ENCODE measurements at regions not wholly inside any gene's neighbourhood (a gene's known extent, or its start where the extent isn't known, plus 50 kb on each side); places are given as distances from the start of the nearest gene placed in this dataset.
"Not testable (repeated sequence)": the region's sequence is repeated elsewhere in the genome, so short reads cannot be mapped to it uniquely, and the experiment has no call there.

DNA sequence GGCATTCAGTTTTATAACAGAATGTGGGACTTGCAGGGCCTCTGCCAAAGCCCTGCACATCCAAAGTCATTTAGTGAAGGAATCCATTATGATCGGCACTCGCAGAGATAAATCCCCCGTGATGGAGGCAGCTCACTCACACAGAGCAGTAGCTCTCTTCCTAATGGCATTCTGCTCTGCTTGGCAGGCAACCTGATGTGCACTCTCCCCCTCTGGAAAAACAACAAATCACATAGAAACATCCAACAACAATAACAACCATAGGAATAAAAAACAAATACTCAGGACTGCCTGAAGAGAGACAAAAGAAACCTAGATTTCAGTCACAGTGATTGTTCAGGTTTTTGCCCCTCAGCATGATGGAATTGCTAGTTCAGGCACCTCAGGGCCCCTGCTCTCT is 59.7 kb downstream of the NAA11 start:
- DNase-seq (ENCODE audit: low read depth in 4 of 4, low spot score in 3 of 4), result no peak

DNA sequence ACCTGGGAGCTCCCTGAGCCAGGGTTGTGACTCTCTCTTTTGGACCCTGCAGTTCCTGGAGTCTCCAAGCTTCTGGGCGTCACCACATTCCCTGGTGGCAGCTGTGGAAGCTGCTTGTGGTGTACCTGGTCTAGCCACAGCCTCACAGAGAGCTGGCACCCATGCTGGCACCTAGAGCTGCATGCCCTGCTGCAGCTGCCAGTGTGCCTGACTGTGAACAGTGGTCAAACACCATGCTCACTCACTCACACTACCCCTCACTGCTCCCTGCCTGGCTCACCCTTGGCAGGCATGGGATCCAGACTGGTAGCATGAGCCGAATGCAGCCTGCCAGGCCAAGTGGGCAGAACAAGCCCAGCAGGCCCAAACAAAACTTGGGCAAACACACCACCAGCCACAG is 66.6 kb downstream of the NAA11 start:
- no peak for DNase-seq (ENCODE audit: low read depth in 4 of 4, low spot score in 3 of 4)

DNA sequence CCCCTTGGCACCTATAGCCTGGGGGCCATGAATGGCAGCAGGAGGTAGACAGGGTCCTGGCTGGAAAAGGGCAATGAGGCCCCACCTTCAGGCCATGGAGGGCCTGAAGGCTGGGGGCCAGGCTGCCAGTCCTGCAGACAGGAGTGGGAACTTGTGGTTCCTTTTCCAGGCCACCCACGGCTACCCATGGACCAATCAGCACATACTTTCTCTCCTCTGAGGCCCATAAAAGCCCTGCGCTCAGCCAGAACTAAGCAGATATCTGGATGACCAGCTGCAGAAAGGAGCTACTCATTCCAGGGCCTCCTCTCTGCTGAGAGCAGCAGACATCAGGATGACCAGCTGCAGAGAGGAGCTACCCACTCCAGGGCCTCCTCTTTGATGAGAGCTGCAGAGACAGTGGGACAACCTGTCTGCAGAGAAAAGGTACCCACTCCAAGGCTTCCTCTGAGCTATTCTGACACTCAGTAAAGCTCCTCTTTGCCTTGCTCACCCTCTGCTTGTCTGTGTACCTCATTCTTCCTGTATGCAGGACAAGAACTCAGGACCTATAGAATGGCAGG is 67.2 kb downstream of the NAA11 start:
- DNase-seq (ENCODE audit: low read depth in 4 of 4, low spot score in 3 of 4), result no peak

DNA sequence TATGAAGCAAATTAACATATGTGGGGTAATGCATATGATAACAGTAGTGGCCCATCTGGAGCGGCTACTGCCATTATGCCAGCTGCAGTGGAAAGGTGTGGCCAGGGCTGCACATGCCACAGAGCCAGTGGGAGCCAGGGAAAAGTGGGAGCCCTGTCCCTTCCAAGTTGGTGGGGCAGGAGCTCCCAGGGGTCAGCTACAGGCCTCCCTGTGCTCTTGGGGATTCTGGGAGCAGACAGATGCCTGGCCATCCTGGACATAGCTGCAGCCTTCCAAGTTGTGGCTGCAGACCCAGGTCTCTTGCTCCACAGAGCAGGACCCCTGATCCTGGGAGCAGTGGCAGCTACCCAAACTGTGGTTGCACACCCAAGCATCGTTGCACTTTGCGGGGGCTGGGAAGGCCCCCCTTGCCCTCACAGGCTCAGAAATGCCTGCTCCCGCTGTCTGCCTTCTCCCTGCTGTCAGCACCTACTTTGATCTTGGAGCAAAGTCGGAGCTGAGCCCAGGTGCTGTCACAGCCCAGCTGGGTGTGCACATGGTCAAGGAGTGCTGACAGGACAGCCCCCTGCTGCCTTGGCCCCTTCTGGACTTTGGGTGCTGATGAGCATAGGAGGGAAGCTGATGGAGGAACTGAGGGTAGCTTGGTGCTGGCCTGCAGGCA is 67.8 kb downstream of the NAA11 start:
- no peak for DNase-seq (ENCODE audit: low read depth in 4 of 4, low spot score in 3 of 4)

DNA sequence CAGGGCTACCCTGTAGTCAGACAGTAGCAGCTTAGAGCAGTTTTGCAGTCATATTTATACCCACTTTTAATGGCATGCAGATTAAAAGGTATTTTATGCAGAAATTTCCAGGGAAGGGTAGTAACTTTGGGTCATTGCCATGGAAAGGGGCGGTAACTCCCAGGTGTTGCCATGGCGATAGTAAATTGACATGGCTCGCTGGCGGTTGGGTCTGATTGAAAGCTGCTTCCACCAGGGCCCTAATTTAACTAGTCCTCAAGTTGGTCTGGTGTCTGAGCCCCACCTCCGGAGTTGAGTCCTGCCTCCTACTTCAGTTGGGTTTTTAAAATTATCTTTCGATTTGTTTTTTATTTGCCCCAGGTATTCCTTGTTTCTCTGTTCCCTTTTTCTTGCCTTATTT is 70.1 kb downstream of the NAA11 start:
- DNase-seq (ENCODE audit: low read depth in 4 of 4, low spot score in 3 of 4), result no peak

DNA sequence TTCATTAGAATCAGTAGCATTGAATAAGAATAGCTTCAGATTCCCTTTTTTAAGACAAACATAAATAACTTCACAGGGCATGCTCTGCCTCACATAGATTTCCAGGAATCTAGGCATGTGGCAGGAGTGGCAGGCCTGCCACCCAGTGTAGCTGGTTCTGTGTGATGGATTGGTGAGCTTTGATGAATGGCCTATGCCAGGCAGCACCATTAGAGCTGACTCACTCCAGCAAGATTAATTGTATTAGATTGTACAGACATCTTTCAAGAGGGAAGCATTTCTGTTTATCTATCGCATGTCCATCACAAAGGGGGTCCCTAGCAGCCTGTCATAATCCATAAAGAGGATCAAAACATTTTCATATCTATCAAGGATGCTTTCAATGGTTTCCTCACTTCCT is 71.9 kb downstream of the NAA11 start:
- no peak for DNase-seq (ENCODE audit: low read depth in 4 of 4, low spot score in 3 of 4)

DNA sequence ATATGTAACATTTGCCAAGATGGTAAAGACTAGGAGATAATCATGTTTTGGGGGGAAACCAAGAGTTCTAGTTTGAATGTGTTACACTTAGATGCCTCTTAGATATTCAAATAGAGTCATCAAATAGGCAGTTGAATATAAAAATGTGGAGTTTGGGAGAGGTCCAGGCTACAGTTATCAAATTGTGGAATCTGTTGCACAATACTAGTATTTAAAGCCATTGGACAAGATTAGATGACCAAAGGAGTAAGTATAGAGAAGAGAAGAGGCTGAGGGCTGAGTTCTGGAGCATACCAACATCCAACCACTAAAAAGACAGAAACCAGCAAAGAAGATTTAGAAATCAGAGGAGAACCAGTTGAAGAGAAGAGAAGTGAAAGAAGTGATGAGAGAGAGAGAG is 72.7 kb downstream of the NAA11 start:
- no peak for DNase-seq (ENCODE audit: low read depth in 4 of 4, low spot score in 3 of 4)

DNA sequence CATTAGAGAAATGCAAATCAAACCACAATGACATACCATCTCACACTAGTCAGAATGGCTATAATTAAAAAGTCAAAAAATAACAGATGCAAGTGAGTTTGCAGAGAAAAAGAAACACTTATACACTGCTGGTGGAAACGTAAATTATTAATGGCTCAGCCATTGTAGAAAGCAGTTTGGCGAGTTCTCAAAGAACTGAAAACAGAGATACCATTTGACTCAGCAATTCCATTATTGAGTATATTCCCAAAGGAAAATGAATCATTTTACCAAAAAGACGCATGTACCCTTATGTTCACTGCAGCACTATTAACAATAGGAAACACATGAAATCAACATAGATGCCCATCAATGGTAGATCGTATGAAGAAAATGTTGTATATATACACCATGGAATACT is 75.0 kb downstream of the NAA11 start:
- DNase-seq (ENCODE audit: low read depth in 4 of 4, low spot score in 3 of 4), result no peak

DNA sequence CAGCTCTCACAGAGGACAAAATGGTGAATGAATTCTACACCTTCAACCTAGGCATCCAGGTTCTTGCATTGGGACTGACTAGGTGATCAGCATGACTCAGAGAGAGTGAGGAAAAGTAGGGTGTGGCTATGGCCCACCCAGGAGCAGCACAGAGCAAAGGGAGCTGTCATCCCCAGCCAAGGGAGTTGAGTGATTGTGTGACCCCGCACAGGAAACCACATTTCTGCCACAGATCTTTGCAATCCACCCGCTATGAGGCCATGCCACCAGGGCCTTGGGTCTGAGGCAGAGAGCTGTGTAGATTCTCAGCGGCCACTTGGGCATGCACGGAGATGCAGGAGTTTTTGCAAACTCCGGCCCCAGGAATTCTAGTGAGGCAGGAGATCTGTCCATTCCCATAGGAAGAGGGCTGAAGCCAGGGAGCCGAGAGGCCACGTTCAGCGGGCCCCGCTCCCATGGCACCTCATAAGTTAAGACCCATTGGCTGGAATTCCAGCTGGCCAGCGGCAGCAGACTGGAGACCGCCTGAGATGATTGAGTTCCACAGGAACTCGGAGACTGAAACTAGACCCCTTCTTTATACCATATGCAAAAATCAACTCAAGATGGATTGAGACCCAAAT is 75.9 kb downstream of the NAA11 start:
- DNase-seq (ENCODE audit: low read depth in 4 of 4, low spot score in 3 of 4), result no peak

DNA sequence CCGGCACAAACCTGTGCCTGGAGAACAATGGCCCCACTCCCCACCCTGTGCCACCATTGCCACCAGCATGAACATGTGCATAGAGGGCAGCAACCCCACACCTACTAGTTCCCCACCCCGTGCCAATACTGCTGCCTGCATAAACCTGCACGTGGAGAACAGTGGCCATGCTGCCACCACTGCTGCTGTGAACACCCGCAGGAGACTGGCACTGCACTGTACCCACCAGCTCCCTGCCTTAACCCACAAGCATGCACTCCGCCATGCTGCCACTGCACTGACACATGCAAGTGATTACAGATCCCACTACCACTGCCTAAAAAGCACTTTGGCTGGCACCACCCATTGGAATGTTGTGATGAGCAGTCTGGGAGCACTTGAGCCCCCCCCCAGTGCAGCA is 77.3 kb downstream of the NAA11 start:
- DNase-seq (ENCODE audit: low read depth in 4 of 4, low spot score in 3 of 4), result no peak

DNA sequence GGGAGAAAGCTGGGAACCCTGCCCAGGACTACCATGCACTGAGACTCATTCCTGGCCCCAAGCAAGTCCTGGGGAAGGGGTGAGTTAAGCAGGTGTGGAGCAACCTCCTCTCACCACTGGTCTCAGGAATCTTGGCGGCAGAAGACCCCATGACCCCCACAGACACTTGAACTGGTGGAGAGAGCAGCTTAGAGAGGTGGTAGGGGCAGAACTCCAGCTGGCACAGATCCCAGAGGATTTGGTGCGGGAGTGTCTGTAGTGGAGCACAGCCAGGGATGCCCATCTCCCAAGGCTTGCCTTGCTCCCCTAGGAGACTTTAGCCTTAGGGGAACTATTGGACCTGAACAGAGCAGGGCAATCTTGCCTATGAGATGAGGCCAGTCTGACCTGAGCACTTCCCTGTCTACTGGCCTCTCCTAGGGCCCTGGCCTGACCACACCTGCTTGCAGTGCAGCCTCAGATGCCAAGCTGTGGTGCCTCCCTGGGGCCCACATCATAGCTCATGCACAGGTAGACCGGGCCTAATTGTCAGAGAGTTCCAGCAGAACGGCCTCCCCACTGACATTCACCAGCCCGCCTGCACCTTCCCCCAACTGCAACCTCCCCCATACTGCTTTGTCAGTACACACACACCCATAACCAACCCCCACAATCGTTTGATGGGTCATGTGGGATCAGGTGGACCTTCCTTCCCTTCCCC is 78.0 kb downstream of the NAA11 start:
- DNase-seq (ENCODE audit: low read depth in 4 of 4, low spot score in 3 of 4), result no peak

DNA sequence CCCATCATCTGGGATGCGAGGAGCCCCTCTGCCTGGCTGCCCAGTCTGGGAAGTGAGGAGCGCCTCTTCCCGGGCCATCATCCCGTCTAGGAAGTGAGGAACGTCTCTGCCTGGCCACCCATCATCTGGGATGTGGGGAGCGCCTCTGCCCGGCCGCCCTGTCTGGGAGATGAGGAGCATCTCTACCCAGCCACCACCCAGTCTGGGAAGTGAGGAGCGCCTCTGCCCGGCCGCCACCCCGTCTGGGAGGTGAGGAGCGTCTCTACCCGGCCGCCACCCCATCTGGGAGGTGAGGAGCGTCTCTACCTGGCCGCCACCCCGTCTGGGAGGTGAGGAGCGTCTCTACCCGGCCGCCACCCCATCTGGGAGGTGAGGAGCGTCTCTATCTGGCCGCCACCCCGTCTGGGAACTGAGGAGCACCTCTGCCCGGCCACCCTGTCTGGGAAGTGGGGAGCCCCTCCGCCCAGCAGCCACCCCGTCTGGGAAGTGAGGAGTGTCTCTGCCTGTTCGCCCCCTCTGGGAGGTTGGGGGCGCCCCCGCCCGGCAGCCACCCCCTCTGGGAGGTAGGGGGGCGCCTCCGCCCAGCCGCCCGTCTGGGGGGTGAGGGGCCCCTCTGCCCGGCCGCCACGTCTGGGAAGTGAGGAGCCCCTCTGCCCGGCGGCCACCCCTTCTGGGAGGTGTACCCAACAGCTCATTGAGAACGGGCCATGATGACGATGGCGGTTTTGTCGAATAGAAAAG is 80.5 kb downstream of the NAA11 start:
- not testable (repeated sequence) for DNase-seq (ENCODE audit: low read depth in 4 of 4, low spot score in 3 of 4)

DNA sequence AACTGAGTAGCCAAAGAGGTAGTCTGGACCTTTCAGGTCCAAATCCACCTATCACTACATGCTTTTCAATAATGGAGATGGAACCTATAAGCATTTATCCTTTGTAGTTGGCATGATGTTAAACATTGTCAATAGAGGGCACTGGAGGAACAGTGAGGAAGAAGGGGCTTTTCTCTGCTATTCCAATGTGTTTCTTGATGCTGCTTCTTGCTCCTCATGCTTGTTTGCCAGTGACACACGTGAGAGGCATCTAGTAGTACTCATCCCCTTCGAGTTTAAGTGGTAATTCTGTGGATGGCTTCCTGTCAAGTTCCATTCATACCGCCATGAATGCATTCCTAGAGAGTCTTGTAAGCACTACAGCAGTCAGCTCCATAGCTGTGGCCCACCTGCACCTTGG is 84.0 kb downstream of the NAA11 start:
- DNase-seq (ENCODE audit: low read depth in 4 of 4, low spot score in 3 of 4), result no peak

DNA sequence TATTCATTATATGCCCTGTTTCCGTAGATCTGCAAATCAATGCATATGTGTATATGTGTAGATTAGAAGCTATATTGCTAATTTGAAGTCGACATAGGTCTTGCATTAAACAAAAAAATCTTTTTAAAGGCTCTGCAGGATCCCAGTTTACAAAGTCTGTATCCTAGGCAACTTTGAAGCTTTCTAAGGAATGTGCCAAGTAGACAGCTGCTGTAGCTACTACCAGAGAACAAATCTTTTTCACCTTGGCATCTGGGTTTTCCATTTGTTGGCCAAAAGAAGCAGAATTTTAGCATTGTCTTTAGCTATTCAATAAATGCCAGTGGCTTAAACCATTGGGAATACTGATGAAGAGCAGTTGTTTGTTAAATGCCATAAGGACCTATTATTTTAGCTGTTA is 88.0 kb downstream of the NAA11 start:
- DNase-seq (ENCODE audit: low read depth in 4 of 4, low spot score in 3 of 4), result no peak

DNA sequence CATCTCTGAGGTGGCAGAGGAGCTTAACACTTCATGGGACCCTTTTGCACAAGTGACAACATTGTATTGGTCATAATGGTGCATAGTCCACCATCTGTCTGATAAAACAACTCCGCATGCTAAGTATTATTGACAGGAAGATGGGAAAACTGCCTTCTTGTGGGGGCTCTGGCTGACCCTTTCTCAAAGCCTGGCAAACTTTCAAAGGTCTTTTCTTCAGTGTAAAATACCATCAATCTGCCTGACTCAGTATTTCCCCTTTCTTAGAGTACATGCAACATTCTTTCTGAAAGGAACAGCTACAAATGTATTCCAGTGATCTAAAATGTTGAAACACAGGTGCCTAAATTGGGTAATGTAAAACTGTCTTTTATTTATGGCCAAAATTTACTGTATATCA is 89.1 kb downstream of the NAA11 start:
- DNase-seq (ENCODE audit: low read depth in 4 of 4, low spot score in 3 of 4), result no peak

DNA sequence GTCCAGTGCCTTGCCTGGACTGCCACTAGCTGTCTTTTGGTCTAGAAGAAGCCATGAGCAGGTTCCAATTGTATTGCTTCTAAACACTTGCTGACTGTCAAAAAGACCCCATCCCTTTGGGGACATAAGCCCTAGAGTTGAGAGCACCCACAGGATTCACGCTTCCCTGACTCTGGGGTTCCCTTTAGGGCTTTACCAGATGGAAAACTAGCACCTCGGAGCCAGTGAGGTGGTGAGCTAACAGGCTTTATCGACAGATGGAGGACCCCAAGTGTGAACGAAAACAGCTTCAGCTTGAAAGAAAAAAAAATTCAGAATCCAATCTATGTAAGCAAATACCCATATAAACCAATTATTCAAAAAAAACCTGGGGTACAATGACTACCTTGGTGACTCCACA is 90.8 kb downstream of the NAA11 start:
- no peak for DNase-seq (ENCODE audit: low read depth in 4 of 4, low spot score in 3 of 4)

DNA sequence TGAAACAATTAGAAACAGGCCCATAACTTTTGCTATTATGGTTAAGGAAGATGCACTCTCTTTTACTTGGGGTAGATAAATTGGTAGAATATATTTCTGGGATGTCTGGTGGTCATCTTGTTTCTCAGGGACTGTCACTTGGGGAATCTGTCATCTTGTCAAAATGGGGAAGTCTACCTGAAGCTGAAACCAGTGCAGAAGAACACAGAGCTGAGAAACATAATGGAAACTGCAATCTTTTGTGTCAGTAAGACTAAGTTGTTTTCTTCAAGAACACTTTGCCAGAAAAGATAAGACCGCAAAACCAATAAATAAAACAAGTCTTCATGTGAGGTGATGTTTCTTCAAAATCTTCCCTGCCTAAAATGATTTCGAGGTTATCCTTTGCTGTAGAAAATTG is 92.0 kb downstream of the NAA11 start:
- DNase-seq (ENCODE audit: low read depth in 4 of 4, low spot score in 3 of 4), result no peak

DNA sequence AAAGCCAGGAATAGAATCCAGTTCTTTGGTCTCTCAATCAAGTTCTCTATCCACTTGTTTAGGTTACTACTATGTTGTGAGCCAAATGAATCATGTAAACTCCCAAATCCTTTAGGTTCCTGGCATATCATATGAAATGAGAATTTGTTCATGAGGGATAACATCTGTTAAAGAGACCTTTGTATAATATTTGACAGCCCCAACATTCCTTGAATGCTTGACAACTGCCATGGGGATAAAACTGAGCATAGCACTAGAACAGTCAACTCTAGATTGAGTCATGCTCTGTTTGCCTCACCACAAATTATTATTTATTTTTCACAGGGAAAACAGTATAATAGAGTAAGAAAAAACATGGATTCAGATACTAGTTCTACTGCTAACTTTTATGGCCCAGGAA is 93.3 kb downstream of the NAA11 start:
- DNase-seq (ENCODE audit: low read depth in 4 of 4, low spot score in 3 of 4), result no peak

DNA sequence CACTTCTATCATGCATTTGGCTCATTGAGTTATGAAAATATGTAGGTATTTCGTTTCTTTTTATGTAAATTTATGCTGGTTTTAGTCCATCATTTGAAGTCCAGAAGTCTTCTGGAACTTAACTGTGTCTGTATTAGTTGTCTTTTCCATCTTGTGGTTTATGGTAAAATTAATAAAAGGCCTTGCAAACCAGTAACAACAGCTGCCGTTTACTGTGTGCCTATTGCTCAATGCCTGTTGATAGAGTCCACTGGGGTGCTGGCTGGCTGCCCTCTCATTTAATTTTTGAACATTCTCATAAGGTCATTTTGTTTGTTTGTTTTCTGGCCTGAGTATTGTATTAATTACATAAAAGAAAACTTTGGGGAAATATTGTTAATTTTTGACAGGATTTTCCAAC is 98.0 kb downstream of the NAA11 start:
- DNase-seq (ENCODE audit: low read depth in 4 of 4, low spot score in 3 of 4), result no peak

DNA sequence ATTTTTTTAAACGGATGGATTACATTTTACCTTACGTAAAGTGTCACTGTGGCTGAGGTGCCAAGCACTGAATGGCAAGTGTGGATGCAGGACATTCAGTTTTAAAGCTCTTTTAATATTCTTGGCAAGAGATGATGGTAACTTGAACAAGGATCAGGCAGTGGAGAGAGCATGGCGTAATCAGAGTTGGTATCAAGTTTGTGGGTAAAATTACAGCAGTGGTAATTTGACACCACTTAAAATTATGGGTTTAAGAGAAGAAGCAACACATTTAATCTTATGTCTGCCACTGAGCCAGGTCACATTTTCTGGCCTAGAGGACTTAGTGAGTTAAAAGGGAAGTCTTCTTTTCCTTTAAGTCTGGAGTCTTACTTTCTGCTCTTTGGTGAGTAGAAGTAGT is 100.5 kb downstream of the NAA11 start:
- DNase-seq (ENCODE audit: low read depth in 4 of 4, low spot score in 3 of 4), result no peak

DNA sequence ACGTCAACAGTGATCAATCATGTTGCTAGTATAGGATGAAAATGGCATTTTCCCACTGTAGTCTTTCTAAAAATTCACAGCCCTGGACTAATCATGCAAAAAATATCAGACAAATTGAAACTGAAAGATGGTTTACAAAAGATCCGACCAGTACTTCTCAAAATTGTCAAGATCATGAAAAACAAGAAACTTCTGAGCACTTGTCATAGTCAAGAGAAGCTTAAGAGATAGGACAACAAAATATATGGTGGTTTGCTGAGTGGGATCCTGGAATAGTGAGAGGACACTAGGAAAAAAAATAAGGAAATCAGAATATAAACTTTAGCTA is 101.1 kb downstream of the NAA11 start:
- no peak for DNase-seq (ENCODE audit: low read depth in 4 of 4, low spot score in 3 of 4)

All from left renal pelvis (tissue), 4 donors.